B cell (primary cell): ENCODE measurements at regions not wholly inside any gene's neighbourhood (a gene's known extent, or its start where the extent isn't known, plus 50 kb on each side); places are given as distances from the start of the nearest gene placed in this dataset.

Source experiments
- ATAC-seq: fragments of 200-7000 bp; cut with Tn5 transposase; one replicate; pipeline ENCODE4 v1.10.0; 2021; ENCODE audit warnings: low read depth, mild to moderate bottlenecking, moderate number of reproducible peaks, moderate library complexity
- CTCF ChIA-PET: fragments of 350-600 bp; sonication (Branson Sonifier 250); formaldehyde crosslinking; loops from one replicate; lab custom pipeline; 2021; ENCODE audit warnings: antibody characterized with exemption, inconsistent platforms; lab: Charles Lee
- POLR2A ChIA-PET: fragments of 350-600 bp; sonication (Branson Sonifier 250); formaldehyde crosslinking; loops from one replicate; lab custom pipeline; 2021; ENCODE audit warnings: antibody characterized with exemption; lab: Charles Lee
- DNase-seq: peaks from one replicate; pipeline ENCODE4 v3.0.0; 2013
- H2AFZ ChIP-seq: 2 replicates; pipeline ENCODE4 v1.6.1; 2012; ENCODE audit warnings: mild to moderate bottlenecking, low read depth, low read length; ENCODE audit not compliant: insufficient read depth, poor library complexity, severe bottlenecking
- H3K27ac ChIP-seq, 2 donors: 1 replicate in 1 of 2; 2 replicates in 1 of 2; pipeline ENCODE4 v1.5.1; 2012 to 2013; ENCODE audit warnings: low read length in 2 of 2, mild to moderate bottlenecking in 2 of 2, moderate library complexity in 1 of 2
- H3K27me3 ChIP-seq, 4 experiments: fragments of 200-600 bp in 1 of 4; sonication (generic) in 1 of 4; replicated peaks in 1 of 4; 1 replicate in 2 of 4; 2 replicates in 2 of 4; pipeline versions ENCODE4 v1.6.1 to v1.7.0; 2013 to 2016; ENCODE audit warnings: low read length in 3 of 4, mild to moderate bottlenecking in 2 of 4, mixed read lengths in 1 of 4, moderate library complexity in 1 of 4; ENCODE audit not compliant: insufficient read depth in 4 of 4, control insufficient read depth in 3 of 4; ENCODE audit errors: control extremely low read depth in 1 of 4
- H3K36me3 ChIP-seq, 2 experiments: replicated peaks in 1 of 2; 1 replicate in 1 of 2; 2 replicates in 1 of 2; pipeline versions ENCODE4 v1.6.1 to v1.7.1; 2013; ENCODE audit warnings: low read length in 1 of 2; ENCODE audit not compliant: insufficient read depth in 2 of 2, control insufficient read depth in 1 of 2; ENCODE audit errors: control extremely low read depth in 1 of 2, extremely low read depth in 1 of 2
- H3K4me1 ChIP-seq, 2 donors: fragments of 200-600 bp in 1 of 2; sonication (generic) in 1 of 2; 1 replicate in 1 of 2; 2 replicates in 1 of 2; pipeline versions ENCODE4 v1.5.1 to v1.6.1; 2013 to 2017; ENCODE audit warnings: low read length in 2 of 2; ENCODE audit not compliant: control insufficient read depth in 2 of 2, insufficient read depth in 2 of 2
- H3K4me2 ChIP-seq: replicated peaks from 2 replicates; pipeline ENCODE3; 2012; ENCODE audit warnings: mild to moderate bottlenecking, low read depth, low read length; ENCODE audit not compliant: poor library complexity, severe bottlenecking
- H3K4me3 ChIP-seq, 5 experiments: fragments of 200-600 bp in 1 of 5; sonication (generic) in 1 of 5; 1 replicate in 3 of 5; 2 replicates in 2 of 5; pipeline versions ENCODE4 v1.5.1 to v1.7.0; 2011 to 2016; ENCODE audit warnings: low read length in 4 of 5, mild to moderate bottlenecking in 4 of 5, low read depth in 2 of 5, control low read depth in 1 of 5, moderate library complexity in 1 of 5; ENCODE audit not compliant: insufficient read depth in 1 of 5; ENCODE audit errors: control extremely low read depth in 1 of 5, extremely low read depth in 1 of 5
- H3K79me2 ChIP-seq: fragments of 200-600 bp; sonication (generic); one replicate; pipeline ENCODE4 v1.6.0; 2016; ENCODE audit warnings: low read length; ENCODE audit not compliant: control insufficient read depth, insufficient read depth
- H3K9ac ChIP-seq: fragments of 200-600 bp; sonication (generic); 2 replicates; pipeline ENCODE4 v1.6.1; 2017; ENCODE audit warnings: mild to moderate bottlenecking, low read length, moderate library complexity
- H3K9me3 ChIP-seq, 3 donors: one replicate each; pipeline versions ENCODE4 v1.6.1 to v1.7.1; 2013; ENCODE audit warnings: low read length in 2 of 3; ENCODE audit not compliant: control insufficient read depth in 2 of 3, insufficient read depth in 1 of 3; ENCODE audit errors: control extremely low read depth in 1 of 3
- H4K20me1 ChIP-seq: 2 replicates; pipeline ENCODE4 v1.6.0; 2012; ENCODE audit warnings: mild to moderate bottlenecking, low read length; ENCODE audit not compliant: insufficient read depth, control insufficient read depth, poor library complexity, severe bottlenecking
- H3K27ac Mint-ChIP-seq: one replicate; pipeline ENCODE4 v1.8.0; 2021; ENCODE audit warnings: mixed read lengths
- H3K27me3 Mint-ChIP-seq: one replicate; pipeline ENCODE4 v1.8.0; 2021; ENCODE audit warnings: mixed read lengths
- H3K4me1 Mint-ChIP-seq: one replicate; pipeline ENCODE4 v1.8.0; 2021; ENCODE audit warnings: mixed read lengths
- H3K4me3 Mint-ChIP-seq: one replicate; pipeline ENCODE4 v1.8.0; 2021; ENCODE audit warnings: mixed read lengths
- H3K9me3 Mint-ChIP-seq: one replicate; pipeline ENCODE4 v1.8.0; 2022; ENCODE audit warnings: mixed read lengths; ENCODE audit not compliant: insufficient read depth
- CTCF ChIP-seq: fragments of 200-600 bp; IDR thresholded peaks from one replicate; pipeline ENCODE4 v1.8.0; 2022; ENCODE audit warnings: antibody characterized with exemption, mild to moderate bottlenecking
- EZH2 ChIP-seq: IDR thresholded peaks from 2 replicates; pipeline ENCODE4 v1.6.1; 2012; ENCODE audit warnings: borderline replicate concordance, low read depth, mild to moderate bottlenecking, moderate library complexity, low read length; ENCODE audit not compliant: insufficient read depth, poor library complexity, severe bottlenecking
- WGBS: methylation state at CpG from one replicate; pipeline ENCODE4 v1.1.5; 2013; ENCODE audit warnings: missing lambda C conversion rate; ENCODE audit not compliant: insufficient coverage; 5-methylcytosine and 5-hydroxymethylcytosine counted together
- intact Hi-C: fragments of 100-400 bp; cut with micrococcal nuclease; formaldehyde crosslinking; loops from one replicate; pipeline ENCODE4 v1.10.0; 2022

GRCh38 chr3:10678796-10679376, 137.1 kb upstream of the SLC6A11 start:
- Histone ChIP-seq H3K27me3 (peaks cover 0 to 4% (median 0%) of the 10 kb centered on the region in 4 experiments), H3K27ac (no peak overlapping the region), H3K4me2 (no peak overlapping the region), H4K20me1 (no peaks in the 10 kb centered on the region), H3K36me3 (no peaks in the 10 kb centered on the region), H3K9me3 (peaks cover 0 to 10% (median 0%) of the 10 kb centered on the region in 3 donors), H2AFZ (no peak overlapping the region), H3K4me3 (no peak overlapping the region), H3K9ac (no peak overlapping the region), H3K4me1 (no peaks in the 10 kb centered on the region), H3K79me2 (no peaks in the 10 kb centered on the region)
- no peaks in the 10 kb centered on the region for H3K4me1 Mint-ChIP-seq
- WGBS, result no CpG with 5 or more reads among the region's 2 CpGs
- no peak for DNase-seq
- ChIA-PET CTCF (no interaction called here), POLR2A (no interaction called here)
- no peak for TF ChIP-seq CTCF
- TF ChIP-seq EZH2, result no peak
- no peak overlapping the region for H3K4me3 Mint-ChIP-seq
- H3K27me3 Mint-ChIP-seq, result peaks cover 28% of the 10 kb centered on the region
- no peaks in the 10 kb centered on the region for H3K9me3 Mint-ChIP-seq
- no peak overlapping the region for H3K27ac Mint-ChIP-seq
- intact Hi-C loops, result no loop called here
- no peak for ATAC-seq

GRCh38 chr3:10680796-10681195, 135.2 kb upstream of the SLC6A11 start:
- H3K4me1 ChIP-seq, result no peaks in the 10 kb centered on the region
- no peaks in the 10 kb centered on the region for H3K79me2 ChIP-seq
- H3K9me3 Mint-ChIP-seq, result no peaks in the 10 kb centered on the region
- ChIA-PET CTCF (interaction anchor here (0.5 kb wide), 1 partner anchor 1797 kb away, joined by 3 read pairs; no protein-coding TSS in a partner anchor), POLR2A (no interaction called here)
- H3K27me3 ChIP-seq, result peaks cover 0 to 4% (median 0%) of the 10 kb centered on the region in 4 experiments
- intact Hi-C loops, result no loop called here
- H3K9ac ChIP-seq, result no peak overlapping the region
- ATAC-seq (no peak), DNase-seq (no peak)
- no peaks in the 10 kb centered on the region for H4K20me1 ChIP-seq
- no peak overlapping the region for H2AFZ ChIP-seq
- TF ChIP-seq CTCF, result no peak
- no peak for TF ChIP-seq EZH2
- no peak overlapping the region for H3K27ac Mint-ChIP-seq
- H3K4me2 ChIP-seq, result no peak overlapping the region
- H3K4me3 Mint-ChIP-seq, result no peak overlapping the region
- no peak overlapping the region for H3K4me3 ChIP-seq
- H3K27ac ChIP-seq, result no peak overlapping the region
- H3K9me3 ChIP-seq, result peaks cover 0 to 10% (median 0%) of the 10 kb centered on the region in 3 donors
- no peaks in the 10 kb centered on the region for H3K4me1 Mint-ChIP-seq
- 100% methylated on average over 2 of the region's 7 CpGs for WGBS
- peaks cover 35% of the 10 kb centered on the region for H3K27me3 Mint-ChIP-seq
- no peaks in the 10 kb centered on the region for H3K36me3 ChIP-seq
